GM20000 (cell line): ENCODE measurements at regions not wholly inside any gene's neighbourhood (a gene's known extent, or its start where the extent isn't known, plus 50 kb on each side); places are given as distances from the start of the nearest gene placed in this dataset.

ENCODE experiments used
- DNase-seq: peaks from one replicate; pipeline ENCODE4 v3.0.0; 2012; ENCODE audit warnings: low spot score
- TF ChIP-seq, protein P1 (sequence below): IDR thresholded peaks from 2 replicates; pipeline ENCODE4 v1.5.1; 2012; ENCODE audit warnings: mild to moderate bottlenecking, control low read depth; ENCODE audit errors: extremely low read depth, missing control alignments

DNA sequence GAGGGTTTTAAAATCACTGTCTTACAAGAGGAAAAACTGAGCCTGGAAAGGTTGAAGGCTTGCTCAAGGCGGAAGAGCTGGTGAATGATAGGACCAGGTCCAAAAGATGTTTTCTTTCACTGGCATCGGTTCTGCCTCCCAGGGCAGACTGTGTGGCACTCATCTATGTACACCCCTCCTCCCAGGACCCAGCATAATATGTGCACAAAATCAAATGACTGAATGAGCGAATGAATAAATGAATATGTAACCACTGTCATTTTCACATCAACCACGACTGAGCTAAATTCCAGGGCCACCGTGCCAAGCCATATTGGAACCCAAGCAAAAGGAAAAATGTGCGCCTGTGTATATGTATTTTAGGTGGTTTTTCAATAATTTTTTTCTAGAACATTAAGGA, 99.3 kb upstream of the ZBTB40 start:
- TF ChIP-seq, protein P1, sequence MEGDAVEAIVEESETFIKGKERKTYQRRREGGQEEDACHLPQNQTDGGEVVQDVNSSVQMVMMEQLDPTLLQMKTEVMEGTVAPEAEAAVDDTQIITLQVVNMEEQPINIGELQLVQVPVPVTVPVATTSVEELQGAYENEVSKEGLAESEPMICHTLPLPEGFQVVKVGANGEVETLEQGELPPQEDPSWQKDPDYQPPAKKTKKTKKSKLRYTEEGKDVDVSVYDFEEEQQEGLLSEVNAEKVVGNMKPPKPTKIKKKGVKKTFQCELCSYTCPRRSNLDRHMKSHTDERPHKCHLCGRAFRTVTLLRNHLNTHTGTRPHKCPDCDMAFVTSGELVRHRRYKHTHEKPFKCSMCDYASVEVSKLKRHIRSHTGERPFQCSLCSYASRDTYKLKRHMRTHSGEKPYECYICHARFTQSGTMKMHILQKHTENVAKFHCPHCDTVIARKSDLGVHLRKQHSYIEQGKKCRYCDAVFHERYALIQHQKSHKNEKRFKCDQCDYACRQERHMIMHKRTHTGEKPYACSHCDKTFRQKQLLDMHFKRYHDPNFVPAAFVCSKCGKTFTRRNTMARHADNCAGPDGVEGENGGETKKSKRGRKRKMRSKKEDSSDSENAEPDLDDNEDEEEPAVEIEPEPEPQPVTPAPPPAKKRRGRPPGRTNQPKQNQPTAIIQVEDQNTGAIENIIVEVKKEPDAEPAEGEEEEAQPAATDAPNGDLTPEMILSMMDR, result no peak
- no peak for DNase-seq

DNA sequence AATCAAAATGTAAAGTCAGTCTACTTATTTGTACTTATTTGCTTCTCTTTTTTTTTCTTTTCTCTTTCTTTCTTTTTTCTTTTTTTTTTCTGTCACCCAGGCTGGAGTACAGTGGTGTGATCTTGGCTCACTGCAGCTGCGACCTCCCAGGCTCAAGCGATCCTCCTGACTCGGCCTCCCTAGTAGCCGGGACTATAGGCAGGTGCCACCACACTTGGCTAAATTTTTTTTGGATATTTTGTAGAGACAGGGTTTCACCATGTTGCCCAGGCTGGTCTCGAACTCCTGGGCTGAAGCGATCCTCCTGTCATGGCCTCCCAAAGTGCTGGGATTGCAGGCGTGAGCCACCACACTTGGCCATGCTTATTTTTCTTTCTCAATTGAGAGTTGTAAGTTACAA, 98.8 kb upstream of the ZBTB40 start:
- DNase-seq, result no peak
- TF ChIP-seq, protein P1, result no peak

DNA sequence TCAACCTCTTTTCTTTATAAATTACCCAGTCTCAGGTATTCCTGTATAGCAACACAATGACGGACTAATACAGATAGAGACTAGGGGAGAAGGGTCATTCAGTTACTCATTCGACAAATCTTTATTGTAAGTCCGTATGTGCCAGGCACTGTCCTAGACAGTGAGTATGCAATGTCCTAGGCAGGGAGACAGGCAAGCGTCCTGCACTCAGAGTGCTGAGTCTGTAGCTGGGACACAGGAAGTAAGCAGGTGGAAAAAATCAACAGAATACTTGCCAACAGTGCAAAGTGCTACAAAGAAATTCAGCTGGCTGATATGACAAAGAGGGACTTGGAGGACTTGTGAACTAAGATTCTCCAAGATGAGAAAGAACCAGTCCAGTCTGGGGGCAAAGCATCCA, 92.2 kb upstream of the ZBTB40 start:
- DNase-seq, result no peak

DNA sequence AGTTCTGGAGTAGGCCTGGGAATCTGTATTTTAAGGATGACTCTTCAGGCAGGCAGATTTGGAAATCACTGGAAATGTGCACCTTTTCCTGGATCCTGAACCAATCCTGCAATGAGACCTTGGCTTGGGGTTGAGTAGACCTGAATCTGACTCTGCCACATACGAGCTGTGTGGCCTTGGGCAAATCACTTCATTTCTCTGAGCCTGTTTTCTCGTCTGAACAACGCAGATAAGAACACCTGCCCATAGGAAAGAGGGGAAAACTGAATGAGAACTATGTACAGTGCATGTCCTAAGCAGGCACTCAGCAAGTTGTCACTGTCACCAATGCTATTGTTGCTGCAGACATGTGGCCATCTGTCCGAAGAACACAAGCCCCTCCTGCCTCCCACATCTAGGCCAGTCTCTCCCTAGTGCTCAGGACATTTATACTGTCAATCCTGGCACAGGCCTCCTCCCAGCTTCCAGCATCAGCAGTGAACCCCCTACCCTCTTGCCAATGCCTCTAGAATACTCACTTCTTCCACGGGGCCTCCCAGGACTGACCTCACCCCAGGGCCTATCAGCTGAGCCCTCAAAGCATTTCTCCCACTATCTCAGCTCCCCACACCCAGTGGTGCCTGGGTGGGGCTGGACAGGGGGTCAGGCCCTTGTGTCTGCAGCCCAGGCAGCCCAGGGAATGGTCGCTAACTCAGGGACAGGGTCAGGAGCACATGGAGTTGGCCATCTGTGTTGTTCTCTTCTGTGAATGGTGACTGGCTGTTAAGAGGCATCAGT, 88.8 kb upstream of the ZBTB40 start:
- TF ChIP-seq, protein P1, result no peak
- DNase-seq, result no peak

More for the DNA sequence above, 92.2 kb upstream of the ZBTB40 start:
- TF ChIP-seq, protein P1, result no peak

DNA sequence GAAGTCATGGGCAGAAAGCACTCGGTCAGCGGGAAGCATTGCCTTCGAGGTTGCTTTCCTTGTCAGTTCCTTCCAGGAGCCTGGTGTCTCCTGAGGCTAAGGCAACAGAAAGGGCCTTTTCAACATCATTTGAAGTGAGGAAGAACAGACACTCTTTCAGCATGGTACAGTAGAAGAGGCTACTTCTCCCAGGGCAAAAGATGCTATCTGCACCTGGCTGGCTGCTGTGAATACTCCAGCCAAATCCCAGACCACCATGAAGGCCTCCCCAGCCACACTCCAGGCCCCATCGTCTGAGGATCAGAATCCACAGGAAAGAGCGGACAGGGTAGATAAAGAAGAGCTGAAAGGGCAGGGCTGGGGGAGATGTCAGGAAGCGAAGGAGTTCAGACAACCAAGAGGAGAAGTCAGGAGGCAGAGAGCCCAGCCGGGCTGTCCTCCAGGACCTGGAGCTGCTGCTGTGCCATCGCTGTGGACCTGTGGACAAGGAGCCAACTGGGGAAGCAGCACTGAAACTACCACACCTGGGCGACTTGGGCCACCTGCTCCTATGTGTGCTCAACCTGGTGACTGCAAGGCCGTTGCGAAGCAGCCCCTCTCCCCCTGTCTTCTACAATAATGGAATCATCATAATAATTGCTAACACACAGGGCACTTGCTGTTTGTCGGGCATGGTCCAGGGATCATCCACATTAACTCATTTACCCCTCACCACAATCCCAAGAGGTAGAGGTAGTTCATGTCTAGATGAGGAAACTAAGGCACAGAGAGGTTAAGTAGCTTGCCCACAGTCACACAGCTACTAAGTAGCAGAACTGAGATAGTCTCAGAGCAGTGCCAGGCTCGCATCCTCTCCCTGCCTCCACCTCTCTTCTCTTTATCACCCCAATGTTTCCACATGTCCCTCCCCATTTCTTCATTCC, 88.0 kb upstream of the ZBTB40 start:
- DNase-seq, result no peak
- TF ChIP-seq, protein P1, result no peak

DNA sequence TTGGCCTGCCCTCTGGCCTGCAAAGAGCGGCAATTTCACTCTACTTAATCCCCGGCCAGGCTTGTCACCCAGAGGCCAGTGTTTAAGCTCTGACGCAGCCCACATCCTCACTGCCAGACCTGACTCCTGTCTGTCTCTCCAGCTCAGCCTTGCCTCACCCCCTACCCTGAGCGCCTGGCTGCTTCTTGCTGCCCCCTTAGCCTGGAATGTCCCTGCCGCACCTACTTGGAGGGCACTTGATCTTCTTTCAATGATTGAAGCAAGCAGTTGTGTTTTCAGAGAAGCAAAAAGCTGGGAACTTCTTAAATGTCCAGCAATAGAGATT, 87.4 kb upstream of the ZBTB40 start:
- DNase-seq, result no peak
- TF ChIP-seq, protein P1, result no peak

DNA sequence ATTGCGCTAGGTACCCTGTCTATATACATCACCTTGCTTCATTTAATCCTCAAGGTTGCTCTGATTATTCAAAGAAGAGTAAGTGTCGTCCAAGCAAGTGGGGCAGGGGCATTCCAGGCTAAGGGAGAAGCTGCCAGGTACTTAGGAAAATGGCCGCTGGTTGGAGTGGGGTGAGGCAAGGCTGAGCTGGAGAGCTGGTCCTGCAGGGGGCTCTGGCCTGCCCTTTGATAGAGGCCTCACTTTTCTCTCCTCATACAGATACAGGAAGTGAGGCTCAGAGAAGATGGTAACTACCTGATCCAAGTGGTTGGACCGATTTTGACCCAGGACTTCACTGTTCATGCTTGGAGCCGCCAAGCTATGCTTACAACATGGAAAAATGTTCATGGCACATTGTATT, 86.9 kb upstream of the ZBTB40 start:
- no peak for DNase-seq
- TF ChIP-seq, protein P1, result no peak
